WTC11 (cell line): ENCODE measurements at regions not wholly inside any gene's neighbourhood (a gene's known extent, or its start where the extent isn't known, plus 50 kb on each side); places are given as distances from the start of the nearest gene placed in this dataset.

Source experiments
- ATF6 ChIP-seq: sonication (generic); formaldehyde crosslinking; IDR thresholded peaks from 2 replicates; pipeline ENCODE4 v1.8.1; 2023; ENCODE audit warnings: mild to moderate bottlenecking, missing genetic modification reagents
- CTCF ChIP-seq: fragments of 200-600 bp; IDR thresholded peaks from 2 replicates; pipeline ENCODE4 v1.8.0; 2022; ENCODE audit warnings: antibody characterized with exemption
- ELF4 ChIP-seq: sonication (generic); formaldehyde crosslinking; IDR thresholded peaks from 2 replicates; pipeline ENCODE4 v1.8.1; 2022; ENCODE audit warnings: low read depth, mild to moderate bottlenecking, moderate library complexity, missing genetic modification reagents
- FOXP4 ChIP-seq: sonication (generic); formaldehyde crosslinking; IDR thresholded peaks from 2 replicates; pipeline ENCODE4 v1.8.0; 2022; ENCODE audit warnings: mild to moderate bottlenecking, missing genetic modification reagents
- MLX ChIP-seq: sonication (generic); formaldehyde crosslinking; IDR thresholded peaks from 2 replicates; pipeline ENCODE4 v1.8.1; 2023; ENCODE audit warnings: mild to moderate bottlenecking, missing genetic modification reagents, moderate library complexity
- RELA ChIP-seq: sonication (generic); formaldehyde crosslinking; IDR thresholded peaks from 2 replicates; pipeline ENCODE4 v1.8.1; 2022; ENCODE audit warnings: missing genetic modification reagents, mild to moderate bottlenecking, borderline replicate concordance
- SP1 ChIP-seq: sonication (generic); formaldehyde crosslinking; conservative IDR thresholded peaks from 2 replicates; pipeline ENCODE4 v1.8.1; 2022; ENCODE audit warnings: missing genetic modification reagents
- ZNF423 ChIP-seq: fragments of 250-450 bp; sonication (Bioruptor Pico); IDR thresholded peaks from 2 replicates; pipeline ENCODE4 v2.1.2; 2022; ENCODE audit warnings: mild to moderate bottlenecking, moderate library complexity

DNA sequence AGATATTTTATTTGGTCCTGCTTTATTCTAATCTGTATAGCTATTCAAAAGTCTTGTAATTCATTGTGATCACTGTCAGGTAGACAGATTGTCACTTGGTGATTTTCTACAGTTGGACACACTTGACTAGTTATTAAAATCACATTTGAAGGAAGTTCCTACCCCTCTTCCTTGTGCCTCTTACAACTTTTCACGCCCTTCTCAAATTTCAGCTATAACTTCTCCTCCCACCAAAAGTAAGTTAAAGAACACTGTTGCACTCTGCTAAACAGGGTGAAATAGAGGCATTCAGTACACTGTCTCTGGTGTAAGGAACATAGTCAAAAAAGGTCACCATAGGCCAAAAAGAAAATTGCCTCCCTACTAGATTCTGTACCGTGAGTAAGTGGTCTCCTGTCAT is 142.1 kb upstream of the POU5F2 start:
- TF ChIP-seq CTCF: no peak
- no peak for TF ChIP-seq ZNF423 (CRISPR knock-in tag)
- no peak for TF ChIP-seq SP1 (CRISPR knock-in tag)
- no peak for TF ChIP-seq MLX
- no peak for TF ChIP-seq RELA
- TF ChIP-seq ATF6: no peak
- no peak for TF ChIP-seq FOXP4 (CRISPR knock-in tag)
- no peak for TF ChIP-seq ELF4 (CRISPR knock-in tag)
